Naive thymus-derived CD8-positive, alpha-beta T cell (primary cell): ENCODE measurements at regions not wholly inside any gene's neighbourhood (a gene's known extent, or its start where the extent isn't known, plus 50 kb on each side); places are given as distances from the start of the nearest gene placed in this dataset.

ENCODE experiments used
- ATAC-seq, 2 donors: fragments of 150-1000 bp; cut with Tn5 transposase in 1 of 2; sonication (Bioruptor Pico), chemical (Tn5 transposase) in 1 of 2; 1 replicate in 1 of 2; 2 replicates in 1 of 2; pipeline ENCODE4 v1.10.0; 2021; ENCODE audit warnings: mild to moderate bottlenecking in 2 of 2, moderate library complexity in 2 of 2
- POLR2A ChIA-PET: fragments of 350-600 bp; sonication (Branson Sonifier 250); formaldehyde crosslinking; loops from one replicate; lab custom pipeline; 2021; ENCODE audit warnings: antibody characterized with exemption; lab: Charles Lee
- DNase-seq, 10 donors: peaks; one replicate each; pipeline versions ENCODE4 v3.0.0 to v3.0.0-alpha.2; 2020 to 2022
- H3K27ac Mint-ChIP-seq, 10 donors: one replicate each; pipeline ENCODE4 v1.8.0; 2020 to 2022; ENCODE audit warnings: mild to moderate bottlenecking in 10 of 10, mixed read lengths in 10 of 10, moderate library complexity in 4 of 10, inconsistent platforms in 1 of 10
- H3K27me3 Mint-ChIP-seq, 5 donors: one replicate each; pipeline ENCODE4 v1.8.0; 2021 to 2022; ENCODE audit warnings: mixed read lengths in 5 of 5
- H3K36me3 Mint-ChIP-seq, 3 donors: one replicate each; pipeline ENCODE4 v1.8.0; 2020 to 2022; ENCODE audit warnings: mixed read lengths in 3 of 3, mild to moderate bottlenecking in 2 of 3, inconsistent platforms in 1 of 3
- H3K4me1 Mint-ChIP-seq, 4 donors: one replicate each; pipeline ENCODE4 v1.8.0; 2021 to 2022; ENCODE audit warnings: mixed read lengths in 4 of 4
- H3K4me3 Mint-ChIP-seq, 10 donors: one replicate each; pipeline ENCODE4 v1.8.0; 2020 to 2022; ENCODE audit warnings: mild to moderate bottlenecking in 10 of 10, mixed read lengths in 10 of 10, moderate library complexity in 6 of 10, inconsistent platforms in 1 of 10
- H3K9me3 Mint-ChIP-seq, 9 donors: one replicate each; pipeline ENCODE4 v1.8.0; 2020 to 2022; ENCODE audit warnings: mixed read lengths in 9 of 9, mild to moderate bottlenecking in 3 of 9, inconsistent platforms in 1 of 9, moderate library complexity in 1 of 9

GRCh38 chr7:42495256-42495655 lies 258.2 kb upstream of the GLI3 start:
- H3K36me3 Mint-ChIP-seq, result no peaks in the 10 kb centered on the region
- DNase-seq (no peak), ATAC-seq (no peak)
- POLR2A ChIA-PET, result no interaction called here
- H3K4me1 Mint-ChIP-seq, result peaks cover 0 to 5% (median 0%) of the 10 kb centered on the region in 4 donors
- H3K4me3 Mint-ChIP-seq, result no peak overlapping the region
- H3K9me3 Mint-ChIP-seq, result peaks cover 0 to 6% (median 0%) of the 10 kb centered on the region in 9 donors
- H3K27me3 Mint-ChIP-seq, result peaks cover 6 to 28% (median 18%) of the 10 kb centered on the region in 5 donors
- no peak overlapping the region for H3K27ac Mint-ChIP-seq

GRCh38 chr7:42494736-42495135 lies 257.7 kb upstream of the GLI3 start:
- no peak overlapping the region for H3K4me3 Mint-ChIP-seq
- ATAC-seq (no peak), DNase-seq (no peak)
- POLR2A ChIA-PET, result no interaction called here
- H3K9me3 Mint-ChIP-seq, result peaks cover 0 to 6% (median 2%) of the 10 kb centered on the region in 9 donors
- peaks cover 0 to 5% (median 0%) of the 10 kb centered on the region in 4 donors for H3K4me1 Mint-ChIP-seq
- H3K27me3 Mint-ChIP-seq, result peaks cover 6 to 29% (median 20%) of the 10 kb centered on the region in 5 donors
- no peaks in the 10 kb centered on the region for H3K36me3 Mint-ChIP-seq
- no peak overlapping the region for H3K27ac Mint-ChIP-seq

DNA sequence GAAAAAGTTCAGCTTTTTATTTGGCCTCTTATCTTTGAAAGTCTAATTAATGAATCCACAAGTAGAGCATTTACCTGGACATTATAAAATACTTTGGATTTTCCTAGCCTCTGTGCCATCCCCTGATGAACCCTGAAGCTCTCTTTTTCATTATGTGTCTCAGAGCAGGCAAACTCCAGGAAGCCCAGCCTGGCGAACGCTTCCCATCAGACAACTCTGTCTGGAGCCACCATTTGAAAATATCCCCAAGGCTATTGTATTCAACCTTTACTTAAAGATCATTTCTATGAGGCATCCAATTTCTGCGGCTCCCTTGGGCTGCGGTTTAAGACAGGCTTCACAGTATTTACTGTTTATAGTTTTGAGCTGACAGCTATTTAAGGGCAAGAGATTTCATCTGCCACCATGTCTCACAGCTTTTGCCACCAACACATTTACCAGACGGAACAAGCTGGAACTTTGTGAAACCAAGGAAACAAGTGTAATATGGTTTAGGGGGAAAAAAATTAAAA lies 257.2 kb upstream of the GLI3 start:
- ATAC-seq, result no peak
- H3K27ac Mint-ChIP-seq, result no peak overlapping the region
- peaks cover 0 to 8% (median 2%) of the 10 kb centered on the region in 9 donors for H3K9me3 Mint-ChIP-seq
- H3K4me3 Mint-ChIP-seq, result no peak overlapping the region
- no peak for DNase-seq
- POLR2A ChIA-PET, result no interaction called here
- H3K27me3 Mint-ChIP-seq, result peaks cover 6 to 34% (median 20%) of the 10 kb centered on the region in 5 donors
- no peaks in the 10 kb centered on the region for H3K36me3 Mint-ChIP-seq
- peaks cover 0 to 5% (median 0%) of the 10 kb centered on the region in 4 donors for H3K4me1 Mint-ChIP-seq

- DNase-seq (no peak), ATAC-seq (no peak)
- POLR2A ChIA-PET, result no interaction called here
- Mint-ChIP-seq H3K27me3 (peaks cover 6 to 40% (median 20%) of the 10 kb centered on the region in 5 donors), H3K4me1 (peaks cover 0 to 5% (median 0%) of the 10 kb centered on the region in 4 donors), H3K4me3 (peak overlapping the region in 1 of 10 donors; percentile 36), H3K27ac (no peak overlapping the region), H3K9me3 (peaks cover 0 to 14% (median 2%) of the 10 kb centered on the region in 9 donors), H3K36me3 (no peaks in the 10 kb centered on the region)
Measured at GRCh38 chr7:42493436-42494198, 256.6 kb upstream of the GLI3 start.

GRCh38 chr7:42492920-42493319 lies 255.9 kb upstream of the GLI3 start:
- H3K9me3 Mint-ChIP-seq, result peaks cover 0 to 19% (median 2%) of the 10 kb centered on the region in 9 donors
- POLR2A ChIA-PET, result no interaction called here
- H3K4me3 Mint-ChIP-seq, result no peak overlapping the region
- H3K27ac Mint-ChIP-seq, result no peak overlapping the region
- DNase-seq (no peak), ATAC-seq (no peak)
- H3K4me1 Mint-ChIP-seq, result peaks cover 0 to 5% (median 0%) of the 10 kb centered on the region in 4 donors
- H3K27me3 Mint-ChIP-seq, result peaks cover 6 to 44% (median 20%) of the 10 kb centered on the region in 5 donors
- H3K36me3 Mint-ChIP-seq, result no peaks in the 10 kb centered on the region

DNA sequence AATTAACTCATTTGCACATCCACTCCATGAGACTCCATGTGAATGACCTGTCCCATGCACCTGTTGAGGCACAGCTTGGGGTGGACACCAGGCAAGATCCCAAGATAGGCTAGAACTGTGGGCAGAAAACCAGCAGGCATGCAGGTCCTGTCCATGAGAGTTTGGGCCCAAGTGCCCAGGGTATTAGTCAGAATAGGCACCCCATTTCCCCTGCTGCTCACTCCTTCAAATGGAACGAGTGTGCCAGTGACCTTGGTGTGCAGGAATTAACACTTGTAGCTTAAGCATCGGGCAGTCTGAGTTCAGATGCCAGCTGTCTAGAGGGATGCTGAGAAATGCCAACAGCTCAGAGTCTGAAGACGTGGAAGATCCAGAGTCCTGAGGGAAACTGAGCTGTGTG lies 254.1 kb upstream of the GLI3 start:
- ATAC-seq, result no peak
- Mint-ChIP-seq H3K36me3 (no peaks in the 10 kb centered on the region), H3K27me3 (peaks cover 8 to 41% (median 22%) of the 10 kb centered on the region in 5 donors), H3K27ac (no peak overlapping the region), H3K4me1 (peaks cover 0 to 5% (median 0%) of the 10 kb centered on the region in 4 donors), H3K4me3 (no peak overlapping the region), H3K9me3 (peaks cover 0 to 19% (median 2%) of the 10 kb centered on the region in 9 donors)
- POLR2A ChIA-PET, result no interaction called here
- DNase-seq, result no peak

- H3K9me3 Mint-ChIP-seq, result peaks cover 0 to 19% (median 2%) of the 10 kb centered on the region in 9 donors
- H3K27ac Mint-ChIP-seq, result no peak overlapping the region
- ATAC-seq (no peak), DNase-seq (no peak)
- peaks cover 0 to 5% (median 0%) of the 10 kb centered on the region in 4 donors for H3K4me1 Mint-ChIP-seq
- no peaks in the 10 kb centered on the region for H3K36me3 Mint-ChIP-seq
- POLR2A ChIA-PET, result no interaction called here
- H3K27me3 Mint-ChIP-seq, result peaks cover 2 to 23% (median 11%) of the 10 kb centered on the region in 5 donors
- no peak overlapping the region for H3K4me3 Mint-ChIP-seq
Measured at GRCh38 chr7:42489299-42489698, 252.3 kb upstream of the GLI3 start.

DNA sequence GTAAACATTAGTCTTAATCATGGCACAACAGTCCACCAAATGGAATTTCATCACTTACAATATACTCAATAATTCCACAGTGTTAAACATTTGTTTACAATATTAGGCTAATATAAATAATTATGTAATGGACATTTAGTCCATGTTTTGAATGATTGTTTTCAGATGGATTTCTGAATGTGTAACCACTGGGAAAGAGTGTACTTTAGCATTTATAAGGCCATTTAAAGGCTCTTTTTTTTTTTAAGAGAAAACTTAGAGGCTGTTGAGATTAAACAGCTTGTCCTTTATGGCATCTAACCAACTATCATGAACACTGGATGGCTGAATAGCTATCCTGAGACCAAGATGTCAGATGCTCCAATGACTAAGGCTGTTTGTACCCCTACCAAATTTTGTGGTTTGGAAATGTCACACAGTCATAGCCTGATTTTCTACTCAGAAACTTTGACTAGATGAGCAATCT lies 248.3 kb upstream of the GLI3 start:
- no peaks in the 10 kb centered on the region for H3K4me1 Mint-ChIP-seq
- H3K27ac Mint-ChIP-seq, result no peak overlapping the region
- H3K4me3 Mint-ChIP-seq, result no peak overlapping the region
- ATAC-seq (no peak), DNase-seq (no peak)
- H3K27me3 Mint-ChIP-seq, result peaks cover 0 to 16% (median 6%) of the 10 kb centered on the region in 5 donors
- POLR2A ChIA-PET, result no interaction called here
- H3K9me3 Mint-ChIP-seq, result peaks cover 0 to 19% (median 3%) of the 10 kb centered on the region in 9 donors
- no peaks in the 10 kb centered on the region for H3K36me3 Mint-ChIP-seq

- peaks cover 0 to 8% (median 3%) of the 10 kb centered on the region in 5 donors for H3K27me3 Mint-ChIP-seq
- POLR2A ChIA-PET, result no interaction called here
- H3K36me3 Mint-ChIP-seq, result no peaks in the 10 kb centered on the region
- H3K4me3 Mint-ChIP-seq, result no peak overlapping the region
- DNase-seq (no peak), ATAC-seq (no peak)
- peaks cover 0 to 7% (median 2%) of the 10 kb centered on the region in 9 donors for H3K9me3 Mint-ChIP-seq
- no peak overlapping the region for H3K27ac Mint-ChIP-seq
- no peaks in the 10 kb centered on the region for H3K4me1 Mint-ChIP-seq
Measured at GRCh38 chr7:42483886-42484285, 246.9 kb upstream of the GLI3 start.

GRCh38 chr7:42479816-42480633 lies 243.0 kb upstream of the GLI3 start:
- Mint-ChIP-seq H3K9me3 (peaks cover 0 to 7% (median 3%) of the 10 kb centered on the region in 9 donors), H3K36me3 (no peaks in the 10 kb centered on the region), H3K4me3 (no peak overlapping the region), H3K27me3 (peaks cover 0 to 4% (median 0%) of the 10 kb centered on the region in 5 donors), H3K27ac (no peak overlapping the region), H3K4me1 (no peaks in the 10 kb centered on the region)
- DNase-seq, result no peak
- POLR2A ChIA-PET, result no interaction called here
- ATAC-seq, result no peak

GRCh38 chr7:42479452-42479815 lies 242.4 kb upstream of the GLI3 start:
- no peaks in the 10 kb centered on the region for H3K36me3 Mint-ChIP-seq
- ATAC-seq (no peak), DNase-seq (no peak)
- H3K4me1 Mint-ChIP-seq, result no peaks in the 10 kb centered on the region
- H3K27me3 Mint-ChIP-seq, result peaks cover 0 to 4% (median 0%) of the 10 kb centered on the region in 5 donors
- POLR2A ChIA-PET, result no interaction called here
- H3K9me3 Mint-ChIP-seq, result peaks cover 0 to 7% (median 5%) of the 10 kb centered on the region in 9 donors
- H3K27ac Mint-ChIP-seq, result no peak overlapping the region
- H3K4me3 Mint-ChIP-seq, result no peak overlapping the region

- no peaks in the 10 kb centered on the region for H3K36me3 Mint-ChIP-seq
- no peaks in the 10 kb centered on the region for H3K27me3 Mint-ChIP-seq
- POLR2A ChIA-PET, result no interaction called here
Measured at GRCh38 chr7:42478717-42479116, 241.7 kb upstream of the GLI3 start.

DNA sequence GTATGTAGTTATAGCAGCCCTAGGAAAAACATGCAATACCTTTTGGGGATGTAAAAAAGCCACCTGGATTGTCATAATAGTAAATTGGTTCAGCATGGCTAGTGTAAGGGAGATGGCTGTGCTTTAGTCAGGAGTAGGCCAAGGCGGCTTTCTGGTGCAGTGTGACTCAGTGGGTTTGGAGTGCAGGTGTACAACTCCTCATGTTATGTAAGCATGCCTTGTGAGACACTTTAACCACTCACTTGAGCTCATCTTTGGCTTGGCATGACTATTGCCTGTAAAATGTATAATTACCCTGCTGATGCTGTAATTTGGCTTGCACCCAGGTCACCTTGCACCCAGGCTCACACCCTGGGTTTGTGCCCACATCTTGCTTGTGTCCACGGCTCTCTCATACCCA lies 239.2 kb upstream of the GLI3 start:
- Mint-ChIP-seq H3K4me1 (no peaks in the 10 kb centered on the region), H3K27me3 (no peaks in the 10 kb centered on the region), H3K27ac (no peak overlapping the region), H3K4me3 (no peak overlapping the region), H3K36me3 (no peaks in the 10 kb centered on the region), H3K9me3 (peaks cover 0 to 12% (median 7%) of the 10 kb centered on the region in 9 donors)
- ATAC-seq (no peak), DNase-seq (no peak)
- POLR2A ChIA-PET, result no interaction called here

More at GRCh38 chr7:42478717-42479116, 241.7 kb upstream of the GLI3 start:
- Mint-ChIP-seq H3K27ac (no peak overlapping the region), H3K9me3 (peaks cover 0 to 10% (median 5%) of the 10 kb centered on the region in 9 donors), H3K4me3 (no peak overlapping the region), H3K4me1 (no peaks in the 10 kb centered on the region)
- no peak for DNase-seq
- no peak for ATAC-seq
